PC-3 (cell line): ENCODE measurements at regions not wholly inside any gene's neighbourhood (a gene's known extent, or its start where the extent isn't known, plus 50 kb on each side); places are given as distances from the start of the nearest gene placed in this dataset.

Source experiments
- ATAC-seq: fragments of 200-7000 bp; cut with Tn5 transposase; 2 replicates; pipeline ENCODE4 v1.9.1; 2020; ENCODE audit warnings: mild to moderate bottlenecking, moderate library complexity
- BruUV-seq: library from RNA; stranded (reverse); fragments of 400-500 nt; replicated peaks from 2 replicates; lab custom pipeline; 2021; lab: Mats Ljungman, UMichigan
- CTCF ChIA-PET: fragments of 300-600 bp; sonication (Branson Sonifier 250); formaldehyde crosslinking; loops from one replicate; lab custom pipeline; 2022; ENCODE audit warnings: antibody characterized with exemption; lab: Charles Lee
- POLR2A ChIA-PET: fragments of 300-600 bp; sonication (Branson Sonifier 250); formaldehyde crosslinking; loops from one replicate; lab custom pipeline; 2022; ENCODE audit warnings: antibody characterized with exemption; ENCODE audit not compliant: unreplicated experiment; lab: Charles Lee
- DNase-seq: peaks from one replicate; pipeline ENCODE4 v3.0.0-alpha.2; 2015
- H2AFZ ChIP-seq: fragments of 300-600 bp; sonication (generic); 2 replicates; pipeline ENCODE4 v1.6.0; 2016; ENCODE audit warnings: antibody characterized with exemption, low read length
- H3F3A ChIP-seq: fragments of 300-600 bp; sonication (generic); one replicate; pipeline ENCODE4 v1.6.0; 2017; ENCODE audit warnings: antibody characterized with exemption, low read length, control low read depth, mild to moderate bottlenecking; ENCODE audit not compliant: unreplicated experiment
- H3K27ac ChIP-seq: fragments of 300-600 bp; sonication (generic); 2 replicates; pipeline ENCODE4 v1.5.1; 2016; ENCODE audit warnings: mild to moderate bottlenecking, low read length
- H3K27me3 ChIP-seq: fragments of 300-600 bp; sonication (generic); 2 replicates; pipeline ENCODE4 v1.6.1; 2016; ENCODE audit warnings: low read length, mixed read lengths
- H3K36me3 ChIP-seq: fragments of 300-600 bp; sonication (generic); 2 replicates; pipeline ENCODE4 v1.6.1; 2016; ENCODE audit warnings: low read depth, mixed run types, low read length, mixed read lengths
- H3K4me1 ChIP-seq: fragments of 300-600 bp; sonication (generic); 2 replicates; pipeline ENCODE4 v1.5.1; 2016; ENCODE audit warnings: low read length; ENCODE audit not compliant: insufficient read depth
- H3K4me2 ChIP-seq: fragments of 300-600 bp; sonication (generic); 2 replicates; pipeline ENCODE4 v1.6.0; 2016; ENCODE audit warnings: low read length
- H3K4me3 ChIP-seq: fragments of 300-600 bp; sonication (generic); 2 replicates; pipeline ENCODE4 v1.5.1; 2016; ENCODE audit warnings: mild to moderate bottlenecking, low read length, mixed read lengths
- H3K79me2 ChIP-seq: fragments of 300-600 bp; sonication (generic); 2 replicates; pipeline ENCODE4 v1.6.1; 2017; ENCODE audit warnings: low read length, mixed read lengths
- H3K9ac ChIP-seq: fragments of 300-600 bp; sonication (generic); 2 replicates; pipeline ENCODE4 v1.6.0; 2016; ENCODE audit warnings: mild to moderate bottlenecking, low read length
- H3K9me2 ChIP-seq: fragments of 300-600 bp; sonication (generic); replicated peaks from 2 replicates; pipeline ENCODE4 v1.6.1; 2016; ENCODE audit warnings: mixed run types, low read length, mixed read lengths
- H3K9me3 ChIP-seq: fragments of 300-600 bp; sonication (generic); 2 replicates; pipeline ENCODE4 v1.6.1; 2016; ENCODE audit warnings: low read length, mixed read lengths
- H4K20me1 ChIP-seq: fragments of 300-600 bp; sonication (generic); 2 replicates; pipeline ENCODE4 v1.6.1; 2016; ENCODE audit warnings: low read length, mixed read lengths
- EZH2 ChIP-seq: fragments of 300-600 bp; sonication (generic); IDR thresholded peaks from one replicate; pipeline ENCODE4 v1.6.1; 2017; ENCODE audit warnings: antibody characterized with exemption, mild to moderate bottlenecking, low read length; ENCODE audit not compliant: unreplicated experiment
- EZH2phosphoT487 ChIP-seq: fragments of 300-600 bp; sonication (generic); IDR thresholded peaks from 2 replicates; pipeline ENCODE4 v1.6.1; 2018; ENCODE audit warnings: mild to moderate bottlenecking, antibody characterized with exemption, low read length, borderline replicate concordance
- intact Hi-C: fragments of 100-400 bp; cut with micrococcal nuclease; formaldehyde crosslinking; loops from 2 replicates; pipeline ENCODE4 v1.9.0; 2023
- TF ChIP-seq, protein P1 (sequence below): fragments of 300-600 bp; sonication (generic); conservative IDR thresholded peaks from 2 replicates; pipeline ENCODE4 v1.5.1; 2017; ENCODE audit warnings: antibody characterized with exemption, low read depth, mild to moderate bottlenecking, low read length

GRCh38 chr6:71391126-71391525, 102.5 kb downstream of the OGFRL1 start:
- Histone ChIP-seq H3K4me3 (no peak overlapping the region), H3K36me3 (no peaks in the 10 kb centered on the region), H3K27ac (no peak overlapping the region), H3K9me3 (no peaks in the 10 kb centered on the region), H3K9me2 (no peaks in the 10 kb centered on the region), H3K4me2 (no peak overlapping the region), H3K4me1 (peaks cover 48% of the 10 kb centered on the region), H4K20me1 (no peaks in the 10 kb centered on the region), H3K9ac (no peak overlapping the region), H3K27me3 (no peaks in the 10 kb centered on the region), H3K79me2 (no peaks in the 10 kb centered on the region), H2AFZ (no peak overlapping the region), H3F3A (no peaks in the 10 kb centered on the region)
- no peak for ATAC-seq
- intact Hi-C loops = no loop called here
- ChIA-PET POLR2A (no interaction called here), CTCF (no interaction called here)
- BruUV-seq = no TSS peak
- no peak for DNase-seq
- TF ChIP-seq EZH2phosphoT487 = no peak
- TF ChIP-seq, protein P1, sequence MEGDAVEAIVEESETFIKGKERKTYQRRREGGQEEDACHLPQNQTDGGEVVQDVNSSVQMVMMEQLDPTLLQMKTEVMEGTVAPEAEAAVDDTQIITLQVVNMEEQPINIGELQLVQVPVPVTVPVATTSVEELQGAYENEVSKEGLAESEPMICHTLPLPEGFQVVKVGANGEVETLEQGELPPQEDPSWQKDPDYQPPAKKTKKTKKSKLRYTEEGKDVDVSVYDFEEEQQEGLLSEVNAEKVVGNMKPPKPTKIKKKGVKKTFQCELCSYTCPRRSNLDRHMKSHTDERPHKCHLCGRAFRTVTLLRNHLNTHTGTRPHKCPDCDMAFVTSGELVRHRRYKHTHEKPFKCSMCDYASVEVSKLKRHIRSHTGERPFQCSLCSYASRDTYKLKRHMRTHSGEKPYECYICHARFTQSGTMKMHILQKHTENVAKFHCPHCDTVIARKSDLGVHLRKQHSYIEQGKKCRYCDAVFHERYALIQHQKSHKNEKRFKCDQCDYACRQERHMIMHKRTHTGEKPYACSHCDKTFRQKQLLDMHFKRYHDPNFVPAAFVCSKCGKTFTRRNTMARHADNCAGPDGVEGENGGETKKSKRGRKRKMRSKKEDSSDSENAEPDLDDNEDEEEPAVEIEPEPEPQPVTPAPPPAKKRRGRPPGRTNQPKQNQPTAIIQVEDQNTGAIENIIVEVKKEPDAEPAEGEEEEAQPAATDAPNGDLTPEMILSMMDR = no peak
- TF ChIP-seq EZH2 = no peak

GRCh38 chr6:71392276-71392675, 103.7 kb downstream of the OGFRL1 start:
- Histone ChIP-seq H3K27ac (no peak overlapping the region), H3K9me2 (no peaks in the 10 kb centered on the region), H3K79me2 (no peaks in the 10 kb centered on the region), H3F3A (no peaks in the 10 kb centered on the region), H3K9ac (no peak overlapping the region), H2AFZ (no peak overlapping the region), H4K20me1 (no peaks in the 10 kb centered on the region), H3K9me3 (no peaks in the 10 kb centered on the region), H3K4me3 (no peak overlapping the region), H3K4me1 (peaks cover 37% of the 10 kb centered on the region), H3K36me3 (no peaks in the 10 kb centered on the region), H3K4me2 (no peak overlapping the region), H3K27me3 (no peaks in the 10 kb centered on the region)
- DNase-seq = no peak
- POLR2A ChIA-PET = no interaction called here
- intact Hi-C loops = no loop called here
- BruUV-seq = no TSS peak
- TF ChIP-seq, protein P1 = no peak
- TF ChIP-seq EZH2phosphoT487 (no peak), EZH2 (no peak)
- ATAC-seq = no peak
- CTCF ChIA-PET = no interaction called here

DNA sequence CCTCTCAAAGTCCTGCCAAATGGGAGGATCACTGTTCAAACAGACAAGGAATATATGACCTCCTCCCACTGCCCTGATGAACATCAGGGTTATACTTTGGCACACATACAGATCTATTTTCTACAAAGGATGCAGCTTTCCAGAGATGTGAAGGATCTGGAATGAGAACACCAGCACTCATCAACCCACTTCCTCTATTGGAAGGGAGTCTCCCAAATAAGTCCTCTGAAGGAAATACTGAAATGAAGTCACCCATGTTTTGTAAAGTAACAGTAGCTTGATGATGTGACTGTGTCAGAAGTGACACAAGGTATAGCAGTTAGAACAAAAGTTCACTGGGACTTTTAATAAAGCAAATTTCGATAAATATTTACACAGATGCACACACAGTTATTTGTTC, 104.9 kb downstream of the OGFRL1 start:
- BruUV-seq = no TSS peak
- ATAC-seq (peak; percentile 82), DNase-seq (peak; percentile 61)
- no peaks in the 10 kb centered on the region for H3F3A ChIP-seq
- H3K79me2 ChIP-seq = no peaks in the 10 kb centered on the region
- H3K9me2 ChIP-seq = no peaks in the 10 kb centered on the region
- intact Hi-C loops = no loop called here
- no peak overlapping the region for H2AFZ ChIP-seq
- H3K36me3 ChIP-seq = no peaks in the 10 kb centered on the region
- H4K20me1 ChIP-seq = no peaks in the 10 kb centered on the region
- ChIA-PET CTCF (interaction anchor here (0.7 kb wide), 2 partner anchors 27 to 336 kb away, joined by 3 to 4 read pairs; no protein-coding TSS in a partner anchor), POLR2A (no interaction called here)
- H3K4me3 ChIP-seq = no peak overlapping the region
- no peak overlapping the region for H3K9ac ChIP-seq
- H3K4me2 ChIP-seq = peak overlapping the region; percentile 45
- H3K4me1 ChIP-seq = peaks cover 27% of the 10 kb centered on the region
- H3K27me3 ChIP-seq = no peaks in the 10 kb centered on the region
- H3K27ac ChIP-seq = peak overlapping the region; percentile 66
- TF ChIP-seq EZH2phosphoT487 (no peak), EZH2 (no peak)
- TF ChIP-seq, protein P1 = no peak
- H3K9me3 ChIP-seq = no peaks in the 10 kb centered on the region
